ENCODE measurements at regions not wholly inside any gene's neighbourhood (a gene's known extent, or its start where the extent isn't known, plus 50 kb on each side); places are given as distances from the start of the nearest gene placed in this dataset.

GRCh38 chr12:3431686-3432085 is 59.3 kb upstream of the PRMT8 start:
- no peak overlapping the region for H4K8ac ChIP-seq (replicated peaks; ENCODE audit: insufficient read length, low read depth, low read length)
- TF ChIP-seq, protein P1, sequence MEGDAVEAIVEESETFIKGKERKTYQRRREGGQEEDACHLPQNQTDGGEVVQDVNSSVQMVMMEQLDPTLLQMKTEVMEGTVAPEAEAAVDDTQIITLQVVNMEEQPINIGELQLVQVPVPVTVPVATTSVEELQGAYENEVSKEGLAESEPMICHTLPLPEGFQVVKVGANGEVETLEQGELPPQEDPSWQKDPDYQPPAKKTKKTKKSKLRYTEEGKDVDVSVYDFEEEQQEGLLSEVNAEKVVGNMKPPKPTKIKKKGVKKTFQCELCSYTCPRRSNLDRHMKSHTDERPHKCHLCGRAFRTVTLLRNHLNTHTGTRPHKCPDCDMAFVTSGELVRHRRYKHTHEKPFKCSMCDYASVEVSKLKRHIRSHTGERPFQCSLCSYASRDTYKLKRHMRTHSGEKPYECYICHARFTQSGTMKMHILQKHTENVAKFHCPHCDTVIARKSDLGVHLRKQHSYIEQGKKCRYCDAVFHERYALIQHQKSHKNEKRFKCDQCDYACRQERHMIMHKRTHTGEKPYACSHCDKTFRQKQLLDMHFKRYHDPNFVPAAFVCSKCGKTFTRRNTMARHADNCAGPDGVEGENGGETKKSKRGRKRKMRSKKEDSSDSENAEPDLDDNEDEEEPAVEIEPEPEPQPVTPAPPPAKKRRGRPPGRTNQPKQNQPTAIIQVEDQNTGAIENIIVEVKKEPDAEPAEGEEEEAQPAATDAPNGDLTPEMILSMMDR (conservative IDR thresholded peaks at IDR 0.05): no peak
- Mint-ChIP-seq H3K27me3 (ENCODE audit: low read depth) (peaks cover 24% of the 10 kb centered on the region), H3K4me3 (no peak overlapping the region), H3K9me3 (peaks cover 18 to 21% of the 10 kb centered on the region in 2 experiments), H3K4me1 (peaks cover 38 to 49% of the 10 kb centered on the region in 2 experiments), H3K36me3 (ENCODE audit: insufficient read depth in 1 of 3, low read depth in 3 of 3) (peaks cover 9 to 19% (median 10%) of the 10 kb centered on the region in 3 experiments), H3K27ac (peak overlapping the region in 1 of 3 experiments; percentile 29; a peak in 1 of 7 replicates)
- no peak overlapping the region for H2BK15ac ChIP-seq (ENCODE audit: low read depth, low read length)
- H3K14ac ChIP-seq (ENCODE audit: insufficient read depth, low read length): no peak overlapping the region
- no peaks in the 10 kb centered on the region for H3K23me2 ChIP-seq (ENCODE audit: insufficient read length, low read depth, low read length, poor library complexity, severe bottlenecking)
- H3T11ph ChIP-seq (ENCODE audit: low read length): no peak overlapping the region
- no peak overlapping the region for H2BK120ac ChIP-seq (ENCODE audit: low read depth, low read length, poor library complexity, severe bottlenecking)
- no peak overlapping the region for H4K91ac ChIP-seq (ENCODE audit: insufficient read length, low read depth, low read length)
- H2AK5ac ChIP-seq (ENCODE audit: insufficient read length, low read length): no peak overlapping the region
- no peak overlapping the region for H3K4me2 ChIP-seq (ENCODE audit: insufficient read depth, insufficient read length, low read length)
- no peak overlapping the region for H2BK20ac ChIP-seq (ENCODE audit: low read depth, low read length, poor library complexity, severe bottlenecking)
- no peak overlapping the region for H3K4ac ChIP-seq (ENCODE audit: low read depth, low read length)
- H2BK5ac ChIP-seq (ENCODE audit: insufficient read length, low read length): no peak overlapping the region
- H3K18ac ChIP-seq (ENCODE audit: insufficient read length, low read depth, low read length): no peak overlapping the region
- no peak overlapping the region for H2AFZ ChIP-seq (ENCODE audit: low read length)
- no peaks in the 10 kb centered on the region for H3K27me3 ChIP-seq (ENCODE audit: insufficient read depth, low read length)
- no peak overlapping the region for H4K5ac ChIP-seq (ENCODE audit: insufficient read length, low read depth, low read length)
- H3K27ac ChIP-seq (ENCODE audit: insufficient read length, low read depth, low read length): no peak overlapping the region
- H3K79me1 ChIP-seq (ENCODE audit: insufficient read depth, low read depth, low read length, poor library complexity, severe bottlenecking): no peaks in the 10 kb centered on the region
- no peaks in the 10 kb centered on the region for H4K20me1 ChIP-seq (ENCODE audit: control insufficient read depth, insufficient read depth, insufficient read length)
- whole genome bisulfite sequencing (ENCODE audit: extremely low coverage, insufficient read length, low lambda C conversion rate): no CpG with 5 or more reads among the region's 4 CpGs
- peaks cover 3% of the 10 kb centered on the region; the same call in 1 of the 2 replicates for H3K4me1 ChIP-seq (ENCODE audit: insufficient read depth, low read length)
- H3K9ac ChIP-seq (ENCODE audit: extremely low read depth, insufficient read length, low read length): no peak overlapping the region
- no peak overlapping the region for H3K23ac ChIP-seq (ENCODE audit: insufficient read length, low read depth, low read length)
- no peak overlapping the region for H3K56ac ChIP-seq (ENCODE audit: insufficient read length, low read depth, low read length)
- H3K79me2 ChIP-seq (ENCODE audit: insufficient read depth, low read length): no peaks in the 10 kb centered on the region
- no peaks in the 10 kb centered on the region for H3K9me3 ChIP-seq (ENCODE audit: control insufficient read depth, low read depth, low read length)
- no peak overlapping the region for H2BK12ac ChIP-seq (ENCODE audit: insufficient read length, low read depth, low read length)
- DNase-seq: no peak
